H54 (cell line): ENCODE measurements at regions not wholly inside any gene's neighbourhood (a gene's known extent, or its start where the extent isn't known, plus 50 kb on each side); places are given as distances from the start of the nearest gene placed in this dataset.

Experiments
- DNase-seq: peaks from one replicate; pipeline ENCODE4 v3.0.0; 2011; ENCODE audit warnings: low spot score, mixed read lengths; ENCODE audit not compliant: insufficient read length
- FAIRE-seq: peaks from 3 replicates; lab custom pipeline; 2011; peaks lifted over from hg19 to GRCh38; lab: Jason Lieb, UNC
- POLR2A ChIP-seq: IDR thresholded peaks from 2 replicates; pipeline ENCODE4 v1.6.1; 2011; ENCODE audit warnings: low read depth, mild to moderate bottlenecking, low read length

GRCh38 chr3:18747383-18747782, 322.2 kb upstream of the SATB1 start:
- no peak for FAIRE-seq
- no peak for TF ChIP-seq POLR2A

GRCh38 chr3:18745472-18745871, 320.3 kb upstream of the SATB1 start:
- no peak for FAIRE-seq
- no peak for TF ChIP-seq POLR2A
- no peak for DNase-seq

More at GRCh38 chr3:18747383-18747782, 322.2 kb upstream of the SATB1 start:
- DNase-seq: no peak

- FAIRE-seq (no peak), DNase-seq (no peak)
- TF ChIP-seq POLR2A: no peak
These were observed 319.3 kb upstream of the SATB1 start for GRCh38 chr3:18744472-18744871.

- no peak for FAIRE-seq
- no peak for TF ChIP-seq POLR2A
These were observed 318.6 kb upstream of the SATB1 start for GRCh38 chr3:18743761-18744160.

GRCh38 chr3:18740631-18741583, 315.8 kb upstream of the SATB1 start:
- FAIRE-seq (no peak), DNase-seq (no peak)
- TF ChIP-seq POLR2A: no peak

More at GRCh38 chr3:18743761-18744160, 318.6 kb upstream of the SATB1 start:
- DNase-seq: no peak

- DNase-seq (no peak), FAIRE-seq (no peak)
- TF ChIP-seq POLR2A: no peak
These were observed 313.9 kb upstream of the SATB1 start for GRCh38 chr3:18739099-18739433.

- TF ChIP-seq POLR2A: no peak
- FAIRE-seq (no peak), DNase-seq (no peak)
These were observed 313.4 kb upstream of the SATB1 start for GRCh38 chr3:18738393-18739098.

GRCh38 chr3:18735005-18735404, 309.9 kb upstream of the SATB1 start:
- no peak for TF ChIP-seq POLR2A
- no peak for DNase-seq
- FAIRE-seq: no peak

GRCh38 chr3:18734309-18734708, 309.2 kb upstream of the SATB1 start:
- no peak for FAIRE-seq
- DNase-seq: no peak
- TF ChIP-seq POLR2A: no peak

- TF ChIP-seq POLR2A: no peak
- FAIRE-seq (no peak), DNase-seq (no peak)
These were observed 307.3 kb upstream of the SATB1 start for GRCh38 chr3:18732474-18732873.

- no peak for TF ChIP-seq POLR2A
- DNase-seq (no peak), FAIRE-seq (no peak)
These were observed 305.4 kb upstream of the SATB1 start for GRCh38 chr3:18730491-18730890.

GRCh38 chr3:18729671-18730070, 304.5 kb upstream of the SATB1 start:
- no peak for FAIRE-seq
- no peak for DNase-seq
- TF ChIP-seq POLR2A: no peak

GRCh38 chr3:18725668-18726407, 300.7 kb upstream of the SATB1 start:
- TF ChIP-seq POLR2A: no peak
- FAIRE-seq: no peak
- DNase-seq: no peak

- no peak for FAIRE-seq
- TF ChIP-seq POLR2A: no peak
- no peak for DNase-seq
These were observed 299.3 kb upstream of the SATB1 start for GRCh38 chr3:18724456-18724855.
